Endothelial cell of umbilical vein (primary cell): ENCODE measurements at regions not wholly inside any gene's neighbourhood (a gene's known extent, or its start where the extent isn't known, plus 50 kb on each side); places are given as distances from the start of the nearest gene placed in this dataset.

Experiments
- BruUV-seq: library from RNA; stranded (reverse); fragments of 400-500 nt; replicated peaks from 2 replicates; lab custom pipeline; 2021; lab: Mats Ljungman, UMichigan
- CTCF ChIA-PET: fragments of 300-600, 350-600 bp; sonication (Branson Sonifier 250); formaldehyde crosslinking; loops from one replicate; lab custom pipeline; 2021; ENCODE audit warnings: antibody characterized with exemption, inconsistent platforms; lab: Charles Lee
- POLR2A ChIA-PET: fragments of 300-600, 350-600 bp; sonication (Branson Sonifier 250); formaldehyde crosslinking; loops from one replicate; lab custom pipeline; 2021; ENCODE audit warnings: antibody characterized with exemption, inconsistent platforms; lab: Charles Lee
- DNase-seq: peaks from one replicate; pipeline ENCODE4 v3.0.0-alpha.2; 2011; ENCODE audit warnings: low read depth, low spot score
- FAIRE-seq: peaks from 2 replicates; lab custom pipeline; 2011; peaks lifted over from hg19 to GRCh38; lab: Jason Lieb, UNC
- H2AFZ ChIP-seq: 2 replicates; pipeline ENCODE4 v1.6.0; 2012; ENCODE audit warnings: low read depth, low read length, control low read depth, inconsistent platforms
- H3K27ac ChIP-seq: 2 replicates; pipeline ENCODE4 v1.5.1; 2011; ENCODE audit warnings: low read depth, mild to moderate bottlenecking, control low read depth, low read length, moderate library complexity; ENCODE audit not compliant: insufficient read depth
- H3K27me3 ChIP-seq, 2 experiments: 2 replicates each; pipeline versions ENCODE4 v1.6.0 to v1.6.1; 2011; ENCODE audit warnings: low read length in 2 of 2, mixed read lengths in 1 of 2; ENCODE audit not compliant: control insufficient read depth in 2 of 2, insufficient read depth in 2 of 2
- H3K36me3 ChIP-seq, 2 experiments: 2 replicates in 1 of 2; 3 replicates in 1 of 2; pipeline ENCODE4 v1.5.1; 2011; ENCODE audit warnings: low read length in 2 of 2, mild to moderate bottlenecking in 1 of 2, moderate library complexity in 1 of 2; ENCODE audit not compliant: control insufficient read depth in 2 of 2, insufficient read depth in 2 of 2; ENCODE audit errors: extremely low read depth in 1 of 2
- H3K4me1 ChIP-seq: 3 replicates; pipeline ENCODE4 v1.5.1; 2011; ENCODE audit warnings: mild to moderate bottlenecking, low read length; ENCODE audit not compliant: control insufficient read depth, insufficient read depth; ENCODE audit errors: extremely low read depth
- H3K4me2 ChIP-seq: 2 replicates; pipeline ENCODE4 v1.6.1; 2011; ENCODE audit warnings: low read length, control low read depth, mixed read lengths; ENCODE audit not compliant: insufficient read depth
- H3K4me3 ChIP-seq, 3 experiments: fragments of 200-600 bp in 1 of 3; sonication (generic), shearing (Covaris generic) in 1 of 3; replicated peaks in 1 of 3; 2 replicates each; pipeline ENCODE4 v1.5.1; 2011 to 2016; ENCODE audit warnings: control low read depth in 3 of 3, low read length in 3 of 3, mild to moderate bottlenecking in 2 of 3, inconsistent platforms in 1 of 3, low read depth in 1 of 3, moderate library complexity in 1 of 3; ENCODE audit not compliant: insufficient read depth in 1 of 3
- H3K79me2 ChIP-seq: 2 replicates; pipeline ENCODE4 v1.6.0; 2012; ENCODE audit warnings: low read length, inconsistent platforms; ENCODE audit not compliant: control insufficient read depth, insufficient read depth
- H3K9ac ChIP-seq: replicated peaks from 2 replicates; pipeline ENCODE3; 2011; ENCODE audit warnings: low read length, control low read depth; ENCODE audit not compliant: insufficient read depth; ENCODE audit errors: extremely low read depth
- H3K9me1 ChIP-seq: replicated peaks from 3 replicates; pipeline ENCODE4 v1.6.0; 2011; ENCODE audit warnings: mild to moderate bottlenecking, low read length; ENCODE audit not compliant: control insufficient read depth, insufficient read depth; ENCODE audit errors: extremely low read depth
- H3K9me3 ChIP-seq: replicated peaks from 2 replicates; pipeline ENCODE4 v1.5.1; 2012; ENCODE audit warnings: low read length, inconsistent platforms; ENCODE audit not compliant: control insufficient read depth, insufficient read depth
- H4K20me1 ChIP-seq: replicated peaks from 2 replicates; pipeline ENCODE3; 2011; ENCODE audit warnings: mild to moderate bottlenecking, low read length; ENCODE audit not compliant: control insufficient read depth, insufficient read depth; ENCODE audit errors: extremely low read depth
- EZH2 ChIP-seq: IDR thresholded peaks from 2 replicates; pipeline ENCODE4 v1.6.1; 2012; ENCODE audit warnings: borderline replicate concordance, low read depth, mild to moderate bottlenecking, moderate library complexity, low read length, inconsistent platforms; ENCODE audit not compliant: severe bottlenecking
- FOS ChIP-seq: IDR thresholded peaks from 2 replicates; pipeline ENCODE4 v1.6.1; 2011; ENCODE audit warnings: mild to moderate bottlenecking, low read length, moderate library complexity, borderline replicate concordance; ENCODE audit not compliant: insufficient read depth
- GATA2 ChIP-seq: IDR thresholded peaks from 2 replicates; pipeline ENCODE4 v1.7.0; 2011; ENCODE audit warnings: low read depth, mild to moderate bottlenecking, moderate library complexity, mixed read lengths, low read length; ENCODE audit not compliant: insufficient read length, insufficient read depth
- JUN ChIP-seq: IDR thresholded peaks from 2 replicates; pipeline ENCODE4 v1.6.1; 2011; ENCODE audit warnings: borderline replicate concordance, low read depth; ENCODE audit not compliant: insufficient read length, insufficient read depth
- MYC ChIP-seq: IDR thresholded peaks from one replicate; pipeline ENCODE4 v1.6.1; 2011; ENCODE audit warnings: mild to moderate bottlenecking, low read depth, low read length
- POLR2A ChIP-seq: IDR thresholded peaks from 2 replicates; pipeline ENCODE4 v1.6.1; 2012; ENCODE audit warnings: low read depth, mild to moderate bottlenecking, control low read depth, low read length
- POLR2AphosphoS5 ChIP-seq: IDR thresholded peaks from 2 replicates; pipeline ENCODE4 v1.6.1; 2012; ENCODE audit warnings: low read depth, mild to moderate bottlenecking, control low read depth, low read length, moderate library complexity; ENCODE audit not compliant: insufficient read depth
- dilution Hi-C: fragments of 300-500 bp; cut with MboI; formaldehyde crosslinking; loops from one replicate; pipeline ENCODE4 v1.15.0; 2019; ENCODE audit warnings: low sequenced_read_pairs; ENCODE audit not compliant: extremely low pct_ligation_motif_present
- intact Hi-C: fragments of 100-400 bp; cut with micrococcal nuclease; formaldehyde crosslinking; loops from one replicate; pipeline ENCODE4 v1.10.0; 2022
- TF ChIP-seq, protein P1 (sequence below): IDR thresholded peaks from 2 replicates; pipeline ENCODE4 v1.6.1; 2011; ENCODE audit not compliant: insufficient read depth, insufficient read length
- TF ChIP-seq, protein P2 (sequence below), 2 donors: IDR thresholded peaks; 1 replicate in 1 of 2; 2 replicates in 1 of 2; pipeline ENCODE4 v1.5.1; 2011; ENCODE audit warnings: low read length in 2 of 2, mild to moderate bottlenecking in 2 of 2, moderate library complexity in 2 of 2, control low read depth in 1 of 2, inconsistent platforms in 1 of 2, low read depth in 1 of 2; ENCODE audit not compliant: insufficient read depth in 1 of 2; ENCODE audit errors: extremely low read depth in 1 of 2

DNA sequence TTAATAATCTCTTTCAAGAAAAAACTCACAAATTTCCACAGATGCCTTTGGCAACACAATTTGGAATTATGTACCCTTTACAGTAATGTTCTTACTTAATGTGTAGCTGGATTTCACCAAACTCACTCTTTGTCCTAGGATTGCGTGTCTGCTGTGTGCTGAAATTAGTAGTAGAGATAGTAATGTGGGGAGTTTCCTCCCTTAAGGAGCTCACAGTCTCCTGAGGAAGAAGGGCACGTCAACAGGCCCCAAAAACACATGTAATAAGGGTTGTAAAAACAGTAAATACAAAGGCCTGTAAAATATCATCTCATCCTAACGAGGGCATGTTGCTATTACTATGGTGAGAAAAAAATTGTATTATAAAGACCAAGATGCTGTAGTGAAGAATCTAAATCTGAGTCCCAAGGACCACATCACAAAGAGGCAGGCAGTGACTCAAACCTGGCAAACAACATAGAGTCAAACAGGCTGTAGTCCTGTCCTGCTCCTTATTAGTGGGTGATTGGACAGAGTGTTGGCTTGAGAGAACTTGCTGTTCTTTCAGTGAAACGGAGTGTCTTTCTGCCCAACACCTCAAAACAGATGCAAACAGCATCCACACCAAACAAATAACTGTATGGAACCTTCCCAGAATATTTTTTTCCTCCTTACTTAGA is 83.2 kb upstream of the PAPPA start:
- dilution Hi-C loops, result no loop called here
- CTCF ChIA-PET, result interaction anchor here (0.9 kb wide), 1 partner anchor 12 kb away, joined by 3 read pairs; no protein-coding TSS in a partner anchor

DNA sequence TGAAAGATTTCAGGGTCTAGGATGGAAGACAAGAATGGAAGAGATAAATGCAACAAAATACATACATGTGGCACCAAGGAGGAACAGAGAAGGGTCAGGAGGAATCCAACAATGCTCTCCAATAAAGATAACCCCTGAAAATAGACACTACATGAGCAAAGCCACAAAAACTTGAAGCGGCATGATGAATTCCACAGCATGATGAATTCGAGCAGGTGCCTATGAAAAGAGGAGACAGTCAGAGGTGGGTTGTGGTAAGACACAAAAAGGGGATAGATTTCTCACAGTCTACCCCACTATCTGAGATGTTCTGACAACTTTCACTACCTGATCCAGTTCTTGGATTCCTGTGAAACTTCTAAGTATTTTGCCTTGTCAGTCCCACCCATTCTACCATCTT is 81.5 kb upstream of the PAPPA start:
- FAIRE-seq (no peak), DNase-seq (no peak)
- TF ChIP-seq GATA2 (no peak), MYC (no peak), FOS (no peak), JUN (no peak), POLR2A (no peak), EZH2 (no peak), POLR2AphosphoS5 (no peak)
- TF ChIP-seq, protein P1, sequence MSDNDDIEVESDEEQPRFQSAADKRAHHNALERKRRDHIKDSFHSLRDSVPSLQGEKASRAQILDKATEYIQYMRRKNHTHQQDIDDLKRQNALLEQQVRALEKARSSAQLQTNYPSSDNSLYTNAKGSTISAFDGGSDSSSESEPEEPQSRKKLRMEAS, result no peak
- TF ChIP-seq, protein P2, sequence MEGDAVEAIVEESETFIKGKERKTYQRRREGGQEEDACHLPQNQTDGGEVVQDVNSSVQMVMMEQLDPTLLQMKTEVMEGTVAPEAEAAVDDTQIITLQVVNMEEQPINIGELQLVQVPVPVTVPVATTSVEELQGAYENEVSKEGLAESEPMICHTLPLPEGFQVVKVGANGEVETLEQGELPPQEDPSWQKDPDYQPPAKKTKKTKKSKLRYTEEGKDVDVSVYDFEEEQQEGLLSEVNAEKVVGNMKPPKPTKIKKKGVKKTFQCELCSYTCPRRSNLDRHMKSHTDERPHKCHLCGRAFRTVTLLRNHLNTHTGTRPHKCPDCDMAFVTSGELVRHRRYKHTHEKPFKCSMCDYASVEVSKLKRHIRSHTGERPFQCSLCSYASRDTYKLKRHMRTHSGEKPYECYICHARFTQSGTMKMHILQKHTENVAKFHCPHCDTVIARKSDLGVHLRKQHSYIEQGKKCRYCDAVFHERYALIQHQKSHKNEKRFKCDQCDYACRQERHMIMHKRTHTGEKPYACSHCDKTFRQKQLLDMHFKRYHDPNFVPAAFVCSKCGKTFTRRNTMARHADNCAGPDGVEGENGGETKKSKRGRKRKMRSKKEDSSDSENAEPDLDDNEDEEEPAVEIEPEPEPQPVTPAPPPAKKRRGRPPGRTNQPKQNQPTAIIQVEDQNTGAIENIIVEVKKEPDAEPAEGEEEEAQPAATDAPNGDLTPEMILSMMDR (IDR thresholded peaks at IDR 0.05; ENCODE audit: extremely low read depth in 1 of 2, insufficient read depth in 1 of 2, low read depth in 1 of 2, low read length in 2 of 2), result no peak
- H3K4me3 ChIP-seq, result no peak overlapping the region
- dilution Hi-C loops, result no loop called here
- intact Hi-C loops, result no loop called here
- no peaks in the 10 kb centered on the region for H3K9me3 ChIP-seq
- no peaks in the 10 kb centered on the region for H3K79me2 ChIP-seq
- H4K20me1 ChIP-seq, result no peaks in the 10 kb centered on the region
- no TSS peak for BruUV-seq
- no peak overlapping the region for H3K27ac ChIP-seq
- H3K9ac ChIP-seq, result no peak overlapping the region
- H2AFZ ChIP-seq, result no peak overlapping the region
- no peaks in the 10 kb centered on the region for H3K4me1 ChIP-seq
- ChIA-PET POLR2A (no interaction called here), CTCF (no interaction called here)
- H3K36me3 ChIP-seq, result no peaks in the 10 kb centered on the region
- H3K27me3 ChIP-seq, result no peaks in the 10 kb centered on the region
- no peaks in the 10 kb centered on the region for H3K9me1 ChIP-seq
- no peak overlapping the region for H3K4me2 ChIP-seq

More for the DNA sequence above, 83.2 kb upstream of the PAPPA start:
- intact Hi-C loops, result no loop called here
- H3K9me1 ChIP-seq, result no peaks in the 10 kb centered on the region
- H3K79me2 ChIP-seq, result no peaks in the 10 kb centered on the region
- H3K27me3 ChIP-seq, result no peaks in the 10 kb centered on the region
- FAIRE-seq (no peak), DNase-seq (no peak)
- no peaks in the 10 kb centered on the region for H3K9me3 ChIP-seq
- no TSS peak for BruUV-seq
- no peaks in the 10 kb centered on the region for H3K36me3 ChIP-seq
- no peaks in the 10 kb centered on the region for H3K4me1 ChIP-seq
- H3K27ac ChIP-seq, result no peak overlapping the region
- TF ChIP-seq JUN (no peak), POLR2AphosphoS5 (no peak)
- no peak overlapping the region for H2AFZ ChIP-seq
- H3K4me2 ChIP-seq, result no peak overlapping the region
- H4K20me1 ChIP-seq, result no peaks in the 10 kb centered on the region
- no peak overlapping the region for H3K9ac ChIP-seq
- no peak overlapping the region for H3K4me3 ChIP-seq
- POLR2A ChIA-PET, result no interaction called here
